Renal cortex interstitium (tissue), 11 donors: ENCODE measurements at regions not wholly inside any gene's neighbourhood (a gene's known extent, or its start where the extent isn't known, plus 50 kb on each side); places are given as distances from the start of the nearest gene placed in this dataset.
A peak's percentile ranks its signal among the peaks of the same experiment; 100 is the strongest.
"Not testable (repeated sequence)": the region's sequence is repeated elsewhere in the genome, so short reads cannot be mapped to it uniquely, and the experiment has no call there.

ENCODE experiments used
- DNase-seq, 11 donors: peaks; one replicate each; pipeline ENCODE4 v3.0.0-alpha.2; 2013; ENCODE audit warnings: low read depth in 9 of 11, low spot score in 4 of 11; ENCODE audit errors: extremely low read depth in 1 of 11

DNA sequence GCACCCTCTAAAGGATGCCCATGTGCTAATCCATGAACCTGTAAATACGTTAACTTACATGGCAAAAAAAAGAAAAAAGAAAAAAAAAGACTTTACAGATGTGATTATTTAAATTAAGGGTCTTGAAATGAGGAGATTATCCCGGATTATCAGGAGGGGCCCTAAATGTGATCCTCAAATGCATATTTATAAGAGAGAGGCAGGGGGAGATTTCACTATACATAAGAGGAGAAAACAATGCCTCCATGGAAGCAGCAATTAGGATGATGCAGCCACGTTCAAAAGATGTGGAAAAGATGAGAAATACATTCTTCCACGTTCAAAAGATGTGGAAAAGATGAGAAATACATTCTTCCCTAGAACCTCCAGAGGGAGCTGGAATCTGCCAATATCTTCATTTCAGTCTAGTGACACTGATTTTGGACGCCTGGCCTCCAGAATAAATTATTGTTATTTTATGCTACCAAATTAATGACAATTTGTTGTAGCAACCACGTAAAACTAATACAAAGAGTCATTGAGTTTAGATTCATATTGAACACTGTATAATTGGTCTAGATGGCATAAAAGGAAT lies 328.4 kb upstream of the GNAI1 start:
- no peak for DNase-seq

DNA sequence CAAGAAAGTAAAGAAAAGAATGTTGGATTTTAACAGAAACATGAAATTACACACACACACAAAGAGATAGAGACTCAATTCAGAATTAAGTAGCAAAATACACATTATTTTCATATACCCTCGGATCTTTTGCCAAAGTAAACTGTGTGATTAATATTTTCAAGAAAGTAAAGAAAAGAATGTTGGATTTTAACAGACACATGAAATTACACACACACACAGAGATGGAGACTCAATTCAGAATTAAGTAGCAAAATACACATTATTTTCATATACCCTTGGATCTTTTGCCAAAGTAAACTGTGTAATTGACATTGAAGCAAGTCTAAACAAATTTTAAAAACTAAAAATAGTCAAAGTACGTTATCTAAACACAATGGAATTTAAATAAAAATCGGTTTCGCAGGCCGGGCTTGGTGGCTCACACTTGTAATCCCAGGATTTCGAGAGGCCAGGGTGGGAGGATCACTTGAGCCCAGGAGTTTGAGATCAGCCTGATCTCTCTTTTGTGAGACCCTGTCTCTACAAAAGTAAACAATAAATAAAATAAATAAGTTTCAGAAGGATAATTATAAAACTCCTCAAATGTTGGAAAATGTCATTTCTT lies 337.3 kb upstream of the MAGI2 start:
- DNase-seq: no peak

DNA sequence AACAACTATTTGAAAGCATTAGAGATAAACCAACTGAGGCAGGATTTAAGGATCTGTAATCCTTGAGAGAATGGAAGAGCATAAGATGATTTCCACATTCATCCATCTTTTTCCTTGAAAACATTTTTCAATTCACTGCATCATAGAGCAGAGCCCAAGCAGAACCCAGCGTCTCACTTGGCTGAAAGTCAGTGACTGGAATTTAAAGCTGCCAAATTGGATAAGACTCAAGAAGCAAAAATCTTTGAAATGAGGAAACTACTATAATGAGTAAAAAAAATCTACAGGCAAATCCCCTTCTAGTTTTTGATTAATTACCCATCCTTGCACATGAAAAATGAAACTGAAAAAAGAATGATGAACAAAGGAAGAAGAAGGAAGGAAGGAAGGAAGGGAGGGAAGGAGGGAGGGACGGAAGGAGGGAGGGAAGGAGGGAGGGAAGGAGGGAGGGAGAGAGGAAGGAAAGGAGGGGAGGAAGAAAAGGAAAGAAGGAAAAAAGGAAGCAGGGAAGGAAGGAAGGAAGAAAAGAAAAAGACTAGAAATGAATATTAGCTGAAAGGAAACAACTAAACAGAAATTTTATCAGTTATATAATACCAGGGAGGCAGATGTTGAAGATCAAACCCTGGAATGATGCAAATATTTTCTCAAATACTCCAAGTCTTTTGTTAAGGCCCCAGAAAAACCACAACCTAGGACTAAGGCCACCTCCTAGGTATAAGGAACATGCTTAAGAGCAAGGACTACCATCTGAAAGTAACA lies 336.3 kb upstream of the MAGI2 start:
- DNase-seq: peak in 1 of 11 donors; percentile 7

DNA sequence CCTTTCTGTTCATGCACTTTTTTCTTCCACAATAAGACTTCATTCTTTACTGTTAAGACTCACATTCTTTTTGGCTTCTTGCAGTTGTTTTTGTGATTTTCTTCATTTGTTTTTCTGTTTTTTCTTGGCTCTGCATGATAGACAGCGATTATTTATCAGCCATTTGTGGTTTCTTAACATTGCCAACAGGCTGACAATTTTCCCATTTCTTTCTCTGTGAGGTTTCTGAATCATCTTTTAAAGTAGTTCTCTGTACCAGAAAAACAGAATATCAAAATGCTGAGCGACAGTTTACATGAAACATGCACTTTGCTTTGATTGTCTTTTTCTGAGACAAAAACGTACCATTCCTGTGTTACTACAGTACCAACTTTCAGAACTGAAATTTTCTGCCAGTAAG lies 334.2 kb upstream of the MAGI2 start:
- DNase-seq: no peak

DNA sequence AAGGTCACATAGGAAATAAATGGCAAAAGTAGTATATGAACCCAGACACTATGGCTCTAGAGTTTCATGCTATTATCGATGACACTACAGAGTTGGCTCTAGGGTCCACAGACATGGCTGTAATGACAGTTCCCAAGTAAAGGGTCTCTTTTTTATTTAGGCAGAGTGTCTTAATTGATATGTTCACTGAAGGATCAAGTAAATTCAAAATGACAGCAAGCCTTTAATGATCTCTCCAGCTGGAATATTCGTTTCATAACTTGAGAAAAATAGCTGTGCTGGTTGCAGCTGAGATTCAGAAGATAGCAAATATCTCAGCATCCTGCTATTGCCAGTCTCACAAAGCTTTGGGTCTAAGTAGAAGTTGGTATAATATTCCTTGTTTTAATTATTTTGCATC lies 333.6 kb upstream of the MAGI2 start:
- no peak for DNase-seq

DNA sequence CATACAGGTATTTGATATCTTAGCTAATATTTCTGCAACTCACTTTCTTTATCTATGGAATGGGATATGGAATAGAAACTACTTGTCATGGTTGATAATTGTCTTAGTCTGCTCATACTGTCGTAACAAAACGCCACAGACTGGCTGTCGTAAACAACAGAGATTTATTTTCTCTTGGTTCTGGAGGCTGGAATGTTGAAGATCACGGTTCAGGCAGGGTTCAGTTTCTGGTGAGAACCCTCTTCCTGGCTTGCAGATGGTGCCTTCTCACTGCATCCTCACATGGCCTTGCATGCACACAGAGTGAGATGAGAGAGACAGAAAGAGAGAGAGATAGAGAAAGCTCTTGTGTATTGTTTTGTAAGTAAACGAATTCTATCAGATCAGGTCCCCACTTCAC lies 332.7 kb upstream of the MAGI2 start:
- DNase-seq: no peak

DNA sequence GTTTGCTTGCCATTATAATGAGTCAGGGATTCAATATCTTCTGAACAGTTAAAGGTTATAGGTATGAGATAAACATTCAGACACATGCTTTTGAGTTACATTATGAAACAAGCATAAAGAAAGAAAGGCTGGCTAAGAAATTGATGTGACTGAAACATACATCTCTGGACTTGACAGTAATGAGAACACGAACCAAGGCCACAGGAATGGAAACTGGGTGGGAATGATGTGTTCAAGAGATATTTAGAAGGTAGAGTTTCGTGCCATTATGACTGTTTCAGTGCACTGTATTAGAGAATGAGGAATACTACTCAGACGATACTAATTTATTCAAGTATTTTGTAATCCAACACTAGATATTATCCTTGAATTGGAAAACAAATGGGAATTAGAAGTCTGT lies 332.1 kb upstream of the MAGI2 start:
- no peak for DNase-seq

DNA sequence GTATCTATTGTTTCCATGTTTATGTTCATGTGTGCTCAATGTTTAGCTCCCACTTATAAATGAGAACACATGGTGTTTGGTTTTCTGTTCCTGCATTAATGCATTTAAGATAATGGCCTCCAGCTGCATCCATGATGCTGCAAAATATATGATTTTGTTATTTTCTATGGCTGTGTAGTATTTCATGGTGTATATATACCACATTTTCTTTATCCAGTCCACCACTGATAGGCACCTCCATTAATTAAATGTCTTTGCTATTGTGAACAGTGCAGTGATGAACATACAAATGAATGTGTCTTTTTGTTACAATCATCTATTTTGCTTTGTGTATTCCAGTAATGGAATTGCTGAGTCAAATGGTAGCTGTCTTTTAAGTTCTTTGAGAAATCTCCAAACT lies 329.4 kb upstream of the MAGI2 start:
- no peak for DNase-seq

DNA sequence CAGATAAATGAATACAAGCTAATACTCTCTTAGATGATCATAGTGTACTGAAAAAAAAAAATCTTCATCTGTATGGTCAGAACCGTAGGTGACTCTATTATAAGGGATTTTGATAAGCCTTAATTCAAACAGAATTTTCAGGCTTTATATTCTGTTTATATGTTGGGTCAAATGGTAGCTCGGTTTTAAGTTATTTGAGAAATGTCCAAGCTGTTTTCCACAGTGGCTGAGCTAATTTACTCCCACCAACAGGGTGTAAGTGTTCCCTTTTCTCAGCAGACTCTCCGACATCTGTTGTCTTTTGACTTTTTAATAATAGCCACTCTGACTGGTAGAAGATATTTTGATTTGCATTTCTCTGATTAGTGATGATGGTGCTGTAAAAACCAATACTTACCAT lies 328.8 kb upstream of the MAGI2 start:
- peak in 1 of 11 donors; percentile 6 for DNase-seq

DNA sequence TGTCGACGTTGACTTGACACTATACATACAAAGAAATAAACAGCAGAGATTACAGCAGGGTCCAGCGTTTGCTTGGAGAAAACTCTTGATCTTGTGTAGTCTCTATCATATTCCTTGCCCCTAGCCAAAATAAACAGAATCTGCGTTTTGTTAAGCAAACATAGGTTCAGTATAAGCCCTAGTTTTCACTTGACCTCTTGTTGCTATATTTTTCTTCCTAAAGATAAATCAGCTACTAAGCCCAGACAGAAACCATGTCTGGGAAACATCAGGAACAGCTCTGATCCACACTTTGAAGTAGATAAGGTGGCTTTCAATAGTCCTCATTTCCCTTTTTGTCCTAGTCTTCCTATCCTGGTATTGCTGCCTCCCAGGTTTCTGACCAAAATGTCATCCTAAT lies 328.2 kb upstream of the MAGI2 start:
- DNase-seq: peak in 3 of 11 donors; percentile 12 to 38 (median 24)

DNA sequence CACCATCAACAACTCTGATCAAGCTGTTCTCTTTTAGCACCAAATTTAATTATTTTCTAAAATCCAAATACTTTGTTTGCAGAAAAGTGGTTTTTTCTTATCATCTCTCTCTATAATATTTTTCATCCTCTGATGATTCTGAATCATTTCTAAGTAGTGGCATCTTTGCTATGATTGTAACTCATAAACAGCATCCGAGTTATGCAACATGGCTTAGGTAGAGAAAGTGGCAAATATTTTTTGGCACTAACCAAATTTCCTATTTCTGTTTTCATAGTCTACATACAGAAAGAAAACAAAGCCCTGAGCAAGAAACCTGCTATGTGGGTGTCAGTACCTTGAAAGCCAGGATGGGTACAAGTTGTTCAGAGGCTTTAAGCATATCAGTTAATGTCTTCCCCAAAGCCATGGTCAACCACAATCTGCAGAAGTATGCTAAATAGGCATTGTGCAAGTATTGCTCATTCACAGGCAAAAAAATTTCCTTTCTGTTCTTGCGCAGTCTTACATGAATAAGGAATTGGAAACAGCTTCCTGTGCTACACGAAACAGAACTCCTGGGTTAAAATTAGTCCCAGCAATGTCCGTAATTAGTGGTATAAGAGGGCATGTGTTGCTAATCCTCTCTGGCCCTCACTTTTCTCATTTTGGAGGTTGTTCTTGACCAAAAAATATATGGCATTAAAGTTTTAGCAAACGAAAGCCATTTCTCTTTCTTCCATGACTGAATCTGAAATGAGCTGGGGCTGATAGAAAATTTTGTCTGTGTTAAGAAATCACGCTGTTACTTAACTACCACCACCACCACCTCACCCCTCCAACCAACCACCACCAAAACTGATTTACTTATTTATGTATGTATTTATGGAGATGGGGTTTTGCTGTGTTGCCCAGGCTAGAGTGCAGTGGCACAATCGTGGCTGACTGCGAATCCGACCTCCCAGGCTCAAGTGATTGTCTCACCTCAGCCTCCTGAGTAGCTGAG lies 325.6 kb upstream of the MAGI2 start:
- DNase-seq: no peak

DNA sequence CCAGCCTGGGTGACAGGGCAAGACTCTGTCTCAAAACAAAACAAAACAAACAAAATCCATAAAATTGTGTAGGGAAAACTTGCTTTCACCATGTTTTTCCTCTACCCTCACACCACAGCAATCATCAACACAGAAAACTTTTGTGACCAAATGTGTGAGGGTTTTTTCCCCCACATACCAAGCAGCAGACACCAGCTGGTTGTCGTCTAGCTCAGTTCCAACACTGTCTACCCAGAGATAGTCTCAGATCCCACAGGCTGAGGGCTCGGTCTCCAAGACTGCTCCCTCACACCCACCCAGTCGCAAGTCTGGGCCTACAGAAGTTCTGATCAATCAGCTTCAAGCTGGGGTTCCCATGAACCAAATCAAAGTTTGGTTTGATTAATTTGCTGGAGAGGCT lies 322.4 kb upstream of the MAGI2 start:
- DNase-seq: no peak

DNA sequence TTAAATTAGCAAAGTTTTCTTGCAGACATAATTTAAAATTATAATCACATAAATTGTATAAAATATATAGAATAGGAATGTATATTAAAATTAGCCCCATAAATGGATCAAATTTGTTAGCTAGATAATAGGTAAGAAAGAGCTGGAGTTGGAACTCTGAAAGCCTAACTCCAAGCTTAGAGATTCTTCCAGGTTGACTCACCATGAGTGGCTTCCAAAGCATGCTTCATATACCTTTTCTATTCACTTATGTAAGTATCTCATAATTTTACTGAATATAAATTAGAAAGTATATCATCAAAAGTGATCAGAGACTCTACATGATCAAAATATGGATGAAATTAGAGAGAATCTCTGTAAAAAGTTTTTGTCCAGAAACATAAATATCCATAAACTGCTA lies 320.7 kb upstream of the MAGI2 start:
- DNase-seq: no peak

DNA sequence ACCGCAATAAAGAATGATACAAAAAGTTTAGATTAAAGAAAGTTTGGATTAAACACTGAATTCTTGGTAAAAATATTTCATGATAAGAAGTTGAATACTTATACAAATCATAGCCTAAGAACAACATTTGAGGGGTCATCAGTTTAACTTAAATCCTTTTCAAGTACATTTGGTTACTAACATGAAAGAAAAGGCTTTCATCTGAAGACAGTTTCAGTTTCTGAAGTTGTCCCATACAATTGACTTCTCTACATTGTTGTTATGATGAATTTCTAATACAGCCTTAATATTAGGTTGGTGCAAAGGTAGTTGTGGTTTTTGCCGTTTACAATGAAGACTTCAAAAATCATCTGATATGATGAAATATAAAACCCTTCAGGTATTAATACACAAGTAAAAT lies 317.5 kb upstream of the MAGI2 start:
- no peak for DNase-seq

DNA sequence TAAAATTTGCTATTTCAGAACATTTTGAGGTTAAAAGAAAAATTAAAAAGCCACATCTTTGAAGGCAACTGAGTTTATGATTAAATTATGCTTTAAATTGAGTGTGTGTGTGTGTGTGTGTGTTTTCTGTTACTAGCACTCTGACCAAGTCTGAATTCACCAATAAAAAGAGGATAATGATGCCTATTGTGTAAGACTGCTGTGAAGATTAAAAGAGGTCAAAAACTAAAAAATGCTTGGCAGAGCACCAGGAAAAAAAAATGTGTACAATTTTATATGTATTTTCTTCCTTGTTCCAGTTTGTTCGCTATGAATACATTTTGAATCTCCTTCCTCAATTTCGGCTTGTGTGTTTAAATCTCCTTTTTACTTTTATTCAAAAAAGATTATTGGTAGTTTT lies 316.6 kb upstream of the MAGI2 start:
- no peak for DNase-seq

DNA sequence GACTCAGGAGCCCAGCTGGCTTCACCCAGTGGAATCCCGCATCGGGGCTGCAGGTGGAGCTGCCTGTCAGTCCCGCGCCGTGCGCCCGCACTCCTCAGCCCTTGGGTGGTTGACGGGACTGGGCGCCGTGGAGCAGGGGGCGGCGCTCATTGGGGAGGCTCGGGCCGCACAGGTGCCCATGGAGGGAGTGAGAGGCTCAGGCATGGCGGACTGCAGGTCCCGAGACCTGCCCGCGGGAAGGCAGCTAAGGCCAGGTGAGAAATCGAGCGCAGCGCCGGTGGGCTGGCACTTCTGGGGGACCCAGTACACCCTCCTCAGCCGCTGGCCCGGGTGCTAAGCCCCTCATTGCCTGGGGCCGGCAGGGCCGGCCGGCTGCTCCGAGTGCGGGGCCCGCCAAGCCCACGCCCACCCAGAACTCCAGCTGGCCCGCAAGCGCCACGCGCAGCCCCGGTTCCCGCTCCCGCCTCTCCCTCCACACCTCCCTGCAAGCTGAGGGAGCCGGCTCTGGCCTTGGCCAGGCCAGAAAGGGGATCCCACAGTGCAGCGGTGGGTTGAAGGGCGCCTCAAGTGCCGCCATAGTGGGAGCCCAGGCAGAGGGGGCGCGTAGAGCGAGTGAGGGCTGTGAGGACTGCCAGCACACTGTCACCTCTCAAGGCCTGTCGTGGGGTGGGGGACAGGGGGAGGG lies 314.6 kb upstream of the MAGI2 start:
- not testable (repeated sequence) for DNase-seq

DNA sequence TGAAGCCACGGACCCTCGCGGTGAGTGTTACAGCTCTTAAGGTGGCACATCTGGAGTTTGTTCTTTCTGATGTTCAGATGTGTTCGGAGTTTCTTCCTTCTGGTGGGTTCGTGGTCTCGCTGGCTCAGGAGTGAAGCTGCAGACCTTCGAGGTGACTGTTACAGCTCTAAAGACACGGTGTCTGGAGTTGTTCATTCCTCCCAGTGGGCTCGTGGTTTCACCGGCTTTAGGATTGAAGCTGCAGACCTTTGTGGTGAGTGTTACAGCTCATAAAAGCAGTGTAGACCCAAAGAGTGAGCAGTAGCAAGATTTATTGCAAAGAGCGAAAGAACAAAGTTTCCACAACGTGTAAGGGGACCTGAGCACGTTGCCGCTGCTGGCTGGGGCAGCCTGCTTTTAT lies 313.7 kb upstream of the MAGI2 start:
- DNase-seq: not testable (repeated sequence)

DNA sequence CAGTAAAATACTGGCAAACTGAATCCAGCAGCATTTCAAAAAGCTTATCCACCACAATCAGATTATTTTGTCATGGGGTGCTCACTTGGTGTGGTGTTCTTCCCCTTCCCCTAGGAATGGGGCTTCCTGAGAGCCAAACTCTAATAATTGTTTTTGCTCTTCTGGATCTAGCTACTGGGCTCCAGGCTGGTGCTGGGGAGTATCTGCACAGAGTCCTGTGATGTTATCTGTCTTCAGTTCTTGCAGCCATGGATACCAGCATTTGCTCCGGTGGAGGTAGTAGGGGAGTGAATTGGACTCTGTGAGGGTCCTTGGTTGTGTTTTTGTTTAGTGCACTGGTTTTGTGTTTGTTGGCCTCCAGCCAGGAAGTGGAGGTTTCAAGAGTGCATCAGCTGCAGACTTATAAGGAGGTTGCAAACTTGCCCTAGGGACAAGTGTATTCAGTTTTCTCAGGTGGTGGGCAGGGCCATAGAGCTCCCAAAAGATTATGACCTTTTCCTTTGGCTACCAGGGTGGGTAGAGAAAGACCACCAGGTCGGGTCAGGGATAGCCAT lies 308.5 kb upstream of the MAGI2 start:
- DNase-seq: no peak

DNA sequence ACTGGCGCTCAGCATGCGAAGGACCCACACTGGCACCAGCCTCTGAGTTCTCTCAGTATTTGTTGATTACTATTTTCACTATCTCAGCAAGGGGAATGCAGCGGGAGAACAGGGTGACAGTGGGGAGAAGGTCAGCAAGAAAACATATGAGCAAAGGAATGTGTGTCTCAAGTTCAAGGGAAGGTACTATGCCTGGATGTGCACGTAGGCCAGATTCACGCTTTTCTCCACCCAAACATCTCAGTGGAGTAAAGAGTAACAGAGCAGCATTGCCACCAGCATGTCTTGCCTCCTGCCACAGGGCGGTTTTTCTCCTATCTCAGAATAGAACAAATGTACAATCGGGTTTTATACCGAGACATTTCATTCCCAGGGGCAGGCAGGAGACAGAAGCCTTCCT lies 297.5 kb upstream of the MAGI2 start:
- not testable (repeated sequence) for DNase-seq
